Caco-2 (cell line): ENCODE measurements at regions not wholly inside any gene's neighbourhood (a gene's known extent, or its start where the extent isn't known, plus 50 kb on each side); places are given as distances from the start of the nearest gene placed in this dataset.

Experiments used
- BruUV-seq: library from RNA; stranded (reverse); fragments of 400-500 nt; replicated peaks from 2 replicates; lab custom pipeline; 2021; lab: Mats Ljungman, UMichigan
- CTCF ChIA-PET: fragments of 300-600 bp; sonication (Branson Sonifier 250); formaldehyde crosslinking; loops from one replicate; lab custom pipeline; 2022; ENCODE audit warnings: antibody characterized with exemption; lab: Charles Lee
- POLR2A ChIA-PET: fragments of 300-600 bp; sonication (Branson Sonifier 250); formaldehyde crosslinking; loops from one replicate; lab custom pipeline; 2022; ENCODE audit warnings: antibody characterized with exemption; lab: Charles Lee
- DNase-seq, 2 experiments: peaks; one replicate each; pipeline versions ENCODE4 v3.0.0 to v3.0.0-alpha.2; 2020 to 2022
- H3K27me3 ChIP-seq: replicated peaks from 2 replicates; pipeline ENCODE4 v1.6.0; 2011; ENCODE audit warnings: low read length; ENCODE audit not compliant: control insufficient read depth, insufficient read depth
- H3K36me3 ChIP-seq: 2 replicates; pipeline ENCODE4 v1.5.1; 2011; ENCODE audit warnings: low read length; ENCODE audit not compliant: control insufficient read depth, insufficient read depth
- H3K4me1 ChIP-seq: fragments of 250-450 bp; sonication (Bioruptor Pico); 2 replicates; pipeline ENCODE4 v1.5.1; 2020; ENCODE audit warnings: mild to moderate bottlenecking
- H3K4me3 ChIP-seq: 2 replicates; pipeline ENCODE4 v1.5.1; 2011; ENCODE audit warnings: low read depth, mild to moderate bottlenecking, control low read depth, low read length
- H3K9me3 ChIP-seq: fragments of 250-450 bp; sonication (Bioruptor Pico); 2 replicates; pipeline ENCODE4 v1.5.1; 2020; ENCODE audit warnings: mild to moderate bottlenecking, moderate library complexity
- H3K27ac Mint-ChIP-seq: one replicate; pipeline ENCODE4 v1.8.0; 2022; ENCODE audit warnings: mixed read lengths; ENCODE audit not compliant: unreplicated experiment
- H3K27me3 Mint-ChIP-seq: one replicate; pipeline ENCODE4 v1.8.0; 2022; ENCODE audit warnings: mixed read lengths; ENCODE audit not compliant: insufficient read depth, unreplicated experiment
- H3K36me3 Mint-ChIP-seq: one replicate; pipeline ENCODE4 v1.8.0; 2022; ENCODE audit warnings: mild to moderate bottlenecking, mixed read lengths; ENCODE audit not compliant: insufficient read depth, unreplicated experiment
- H3K4me1 Mint-ChIP-seq: one replicate; pipeline ENCODE4 v1.8.0; 2022; ENCODE audit warnings: low read depth, mixed read lengths; ENCODE audit not compliant: unreplicated experiment
- H3K4me3 Mint-ChIP-seq: one replicate; pipeline ENCODE4 v1.8.0; 2022; ENCODE audit warnings: mild to moderate bottlenecking, moderate library complexity, mixed read lengths; ENCODE audit not compliant: unreplicated experiment
- H3K9me3 Mint-ChIP-seq: one replicate; pipeline ENCODE4 v1.8.0; 2022; ENCODE audit warnings: mixed read lengths; ENCODE audit not compliant: unreplicated experiment
- intact Hi-C: fragments of 100-400 bp; cut with micrococcal nuclease; formaldehyde crosslinking; loops from one replicate; pipeline ENCODE4 v1.10.0; 2022; ENCODE audit not compliant: unreplicated experiment
- TF ChIP-seq, protein P1 (sequence below), 2 experiments: fragments of 200-600 bp in 1 of 2; IDR thresholded peaks; 1 replicate in 1 of 2; 2 replicates in 1 of 2; pipeline versions ENCODE4 v1.5.1 to v1.8.0; 2011 to 2022; ENCODE audit warnings: antibody characterized with exemption in 1 of 2, control low read depth in 1 of 2, inconsistent platforms in 1 of 2, low read depth in 1 of 2, low read length in 1 of 2, mild to moderate bottlenecking in 1 of 2, moderate library complexity in 1 of 2; ENCODE audit not compliant: insufficient read depth in 1 of 2, severe bottlenecking in 1 of 2, unreplicated experiment in 1 of 2

DNA sequence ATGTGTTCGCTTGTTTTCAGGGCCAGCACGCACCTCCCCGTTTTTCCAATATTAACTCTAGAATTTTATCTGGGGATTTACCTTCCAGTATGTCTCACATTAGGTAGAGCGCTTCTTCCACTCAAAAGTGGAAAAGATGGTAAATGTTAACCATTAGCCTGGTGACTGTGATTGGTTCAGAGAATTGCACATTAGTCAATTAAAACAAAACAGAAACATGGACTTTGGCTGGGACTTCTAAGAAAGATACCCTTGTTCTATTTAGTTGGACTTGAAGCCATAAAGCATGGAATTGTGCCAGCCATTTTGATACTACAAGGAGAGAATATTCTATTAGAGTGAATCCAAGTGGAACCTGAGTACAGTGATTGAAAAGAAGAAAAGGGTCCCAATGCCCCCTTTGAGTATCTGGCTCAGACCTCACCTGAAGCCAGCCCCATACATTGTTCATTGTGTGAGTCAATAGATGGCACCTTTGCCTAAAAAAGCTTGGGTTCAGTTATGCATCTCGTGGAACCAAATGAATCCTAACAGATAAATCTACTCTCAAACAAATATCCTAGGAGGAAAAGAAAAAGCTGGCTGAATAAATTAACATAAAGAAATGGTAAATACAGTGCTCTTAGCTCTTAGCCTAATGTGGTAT is 354.3 kb downstream of the IRS1 start:
- H3K36me3 ChIP-seq = no peaks in the 10 kb centered on the region
- no peaks in the 10 kb centered on the region for H3K27me3 Mint-ChIP-seq
- DNase-seq = no peak
- TF ChIP-seq, protein P1, sequence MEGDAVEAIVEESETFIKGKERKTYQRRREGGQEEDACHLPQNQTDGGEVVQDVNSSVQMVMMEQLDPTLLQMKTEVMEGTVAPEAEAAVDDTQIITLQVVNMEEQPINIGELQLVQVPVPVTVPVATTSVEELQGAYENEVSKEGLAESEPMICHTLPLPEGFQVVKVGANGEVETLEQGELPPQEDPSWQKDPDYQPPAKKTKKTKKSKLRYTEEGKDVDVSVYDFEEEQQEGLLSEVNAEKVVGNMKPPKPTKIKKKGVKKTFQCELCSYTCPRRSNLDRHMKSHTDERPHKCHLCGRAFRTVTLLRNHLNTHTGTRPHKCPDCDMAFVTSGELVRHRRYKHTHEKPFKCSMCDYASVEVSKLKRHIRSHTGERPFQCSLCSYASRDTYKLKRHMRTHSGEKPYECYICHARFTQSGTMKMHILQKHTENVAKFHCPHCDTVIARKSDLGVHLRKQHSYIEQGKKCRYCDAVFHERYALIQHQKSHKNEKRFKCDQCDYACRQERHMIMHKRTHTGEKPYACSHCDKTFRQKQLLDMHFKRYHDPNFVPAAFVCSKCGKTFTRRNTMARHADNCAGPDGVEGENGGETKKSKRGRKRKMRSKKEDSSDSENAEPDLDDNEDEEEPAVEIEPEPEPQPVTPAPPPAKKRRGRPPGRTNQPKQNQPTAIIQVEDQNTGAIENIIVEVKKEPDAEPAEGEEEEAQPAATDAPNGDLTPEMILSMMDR (IDR thresholded peaks at IDR 0.05; ENCODE audit: insufficient read depth in 1 of 2, low read depth in 1 of 2, low read length in 1 of 2, severe bottlenecking in 1 of 2, unreplicated experiment in 1 of 2) = no peak
- no TSS peak for BruUV-seq
- no peak overlapping the region for H3K27ac Mint-ChIP-seq
- no peak overlapping the region for H3K4me3 ChIP-seq
- no peaks in the 10 kb centered on the region for H3K9me3 Mint-ChIP-seq
- ChIA-PET CTCF (no interaction called here), POLR2A (no interaction called here)
- H3K4me3 Mint-ChIP-seq = no peak overlapping the region
- H3K4me1 Mint-ChIP-seq = peaks cover 7% of the 10 kb centered on the region
- intact Hi-C loops = no loop called here
- H3K4me1 ChIP-seq = no peaks in the 10 kb centered on the region; the same call in 1 of the 2 replicates
- H3K9me3 ChIP-seq = no peaks in the 10 kb centered on the region
- no peaks in the 10 kb centered on the region for H3K27me3 ChIP-seq
- no peaks in the 10 kb centered on the region for H3K36me3 Mint-ChIP-seq

DNA sequence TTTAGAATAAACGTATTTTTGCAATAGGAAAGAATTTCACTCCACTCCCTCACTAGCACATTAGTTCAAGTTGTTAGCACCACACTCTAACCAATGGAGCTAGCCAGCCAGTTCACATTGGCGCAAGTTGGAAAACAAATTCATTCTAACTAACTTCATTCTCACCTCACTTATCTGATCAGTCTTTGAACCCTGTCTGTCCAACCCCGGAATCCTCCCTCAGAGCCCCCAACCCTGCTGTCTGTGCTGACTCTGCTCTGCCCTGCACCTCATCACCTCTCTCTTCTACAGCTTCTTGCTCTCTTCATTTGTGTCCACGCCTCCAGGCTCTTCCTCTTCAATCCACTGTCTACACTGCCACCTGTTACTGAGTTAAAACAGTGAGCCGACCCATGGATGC is 356.5 kb downstream of the IRS1 start:
- H3K27ac Mint-ChIP-seq = no peak overlapping the region
- BruUV-seq = no TSS peak
- peaks cover 7% of the 10 kb centered on the region for H3K4me1 Mint-ChIP-seq

DNA sequence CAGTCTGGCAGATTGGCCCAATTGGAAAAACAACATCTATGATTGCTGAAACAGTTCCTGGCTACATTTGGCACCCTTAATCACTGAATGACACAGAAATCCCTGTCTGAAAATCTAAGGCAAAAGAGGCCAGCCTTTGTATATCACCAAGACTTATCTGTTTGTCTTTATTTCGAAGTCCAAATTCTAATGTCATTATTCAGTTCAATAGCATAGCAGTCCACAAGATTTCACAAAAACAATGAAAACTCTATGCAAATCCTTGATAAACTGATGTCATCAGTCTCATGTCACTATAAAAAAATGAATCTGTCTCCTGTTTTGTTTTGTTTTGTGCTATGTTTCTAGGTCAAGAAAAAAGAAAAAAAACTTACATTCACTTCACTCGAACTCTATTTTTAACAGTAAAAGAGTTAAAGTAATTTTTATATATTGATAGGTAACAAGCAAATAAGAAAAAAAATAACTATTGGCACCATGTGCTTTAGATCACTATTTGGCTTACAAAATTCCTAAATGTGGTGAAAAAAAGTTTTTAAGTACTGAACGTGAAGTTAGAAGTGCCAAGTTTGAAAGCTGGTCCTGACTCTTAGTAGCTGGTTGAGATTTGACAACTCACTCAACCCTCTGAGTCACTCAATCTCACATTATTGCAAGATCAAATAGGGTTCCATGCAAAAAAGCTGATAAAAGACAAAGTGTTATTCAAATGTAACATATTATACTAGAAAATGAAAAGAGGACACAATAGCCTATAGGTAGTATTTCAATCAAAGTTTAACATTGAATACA is 359.3 kb downstream of the IRS1 start:
- TF ChIP-seq, protein P1 (IDR thresholded peaks at IDR 0.05; ENCODE audit: insufficient read depth in 1 of 2, low read depth in 1 of 2, low read length in 1 of 2, severe bottlenecking in 1 of 2, unreplicated experiment in 1 of 2) = no peak
- Histone ChIP-seq H3K4me1 (no peaks in the 10 kb centered on the region; the same call in 1 of the 2 replicates), H3K27me3 (no peaks in the 10 kb centered on the region), H3K4me3 (no peak overlapping the region), H3K36me3 (no peaks in the 10 kb centered on the region), H3K9me3 (no peaks in the 10 kb centered on the region)
- DNase-seq = no peak
- ChIA-PET CTCF (no interaction called here), POLR2A (no interaction called here)
- intact Hi-C loops = no loop called here
- H3K4me3 Mint-ChIP-seq = no peak overlapping the region
- H3K27ac Mint-ChIP-seq = no peak overlapping the region
- peaks cover 7% of the 10 kb centered on the region for H3K4me1 Mint-ChIP-seq
- no peaks in the 10 kb centered on the region for H3K27me3 Mint-ChIP-seq
- H3K36me3 Mint-ChIP-seq = no peaks in the 10 kb centered on the region
- no TSS peak for BruUV-seq
- no peaks in the 10 kb centered on the region for H3K9me3 Mint-ChIP-seq

More for the DNA sequence above, 356.5 kb downstream of the IRS1 start:
- Histone ChIP-seq H3K4me1 (no peaks in the 10 kb centered on the region; the same call in 1 of the 2 replicates), H3K4me3 (no peak overlapping the region), H3K9me3 (no peaks in the 10 kb centered on the region), H3K27me3 (no peaks in the 10 kb centered on the region), H3K36me3 (no peaks in the 10 kb centered on the region)
- Mint-ChIP-seq H3K4me3 (no peak overlapping the region), H3K27me3 (no peaks in the 10 kb centered on the region), H3K36me3 (no peaks in the 10 kb centered on the region), H3K9me3 (no peaks in the 10 kb centered on the region)
- intact Hi-C loops = no loop called here
- CTCF ChIA-PET = no interaction called here
- TF ChIP-seq, protein P1 (IDR thresholded peaks at IDR 0.05; ENCODE audit: insufficient read depth in 1 of 2, low read depth in 1 of 2, low read length in 1 of 2, severe bottlenecking in 1 of 2, unreplicated experiment in 1 of 2) = no peak
- POLR2A ChIA-PET = no interaction called here
- no peak for DNase-seq
